ENCODE measurements at regions not wholly inside any gene's neighbourhood (a gene's known extent, or its start where the extent isn't known, plus 50 kb on each side); places are given as distances from the start of the nearest gene placed in this dataset.

DNA sequence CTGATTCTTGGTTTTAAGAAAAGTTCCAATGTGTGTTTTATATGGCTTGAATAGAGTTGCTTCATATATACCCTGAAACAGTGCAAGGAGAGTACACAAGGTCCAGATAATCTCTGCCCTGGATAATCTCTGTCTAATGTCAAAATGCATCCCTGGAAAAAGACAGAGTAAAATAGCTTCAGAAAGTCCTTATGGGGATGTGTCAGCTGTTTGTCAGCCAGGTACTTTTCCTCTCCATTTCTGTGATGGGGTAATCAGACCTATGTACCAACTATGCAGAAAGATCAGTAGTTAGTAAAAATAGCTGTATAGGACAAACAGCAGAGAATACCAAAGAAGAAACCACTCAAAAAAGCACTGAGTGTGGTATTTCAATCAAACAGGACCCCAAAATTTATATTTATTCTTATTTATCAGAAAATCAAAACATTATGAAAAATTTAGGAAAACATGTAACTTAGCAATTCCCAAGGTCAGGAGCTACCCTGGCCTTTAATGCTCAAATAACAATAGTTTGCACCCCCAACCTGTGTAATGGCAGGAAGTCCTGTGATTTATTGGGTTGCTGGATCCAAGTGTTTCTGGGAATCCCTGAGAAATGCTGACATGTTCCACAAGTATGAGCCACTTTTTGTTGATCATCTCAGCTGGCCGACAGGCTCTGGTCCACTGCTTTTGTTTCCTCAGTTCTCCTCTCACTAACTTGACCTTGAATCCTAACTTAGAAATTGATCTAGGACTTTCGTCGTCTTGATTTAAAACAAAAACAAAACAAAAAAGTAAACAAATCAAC lies 69.6 kb downstream of the MDH1 start:
- TF ChIP-seq CTCF (IDR thresholded peaks at IDR 0.05) (no peak), POLR2A (IDR thresholded peaks at IDR 0.05) (no peak)

Measured in esophagus squamous epithelium (tissue), 4 donors.